Endothelial cell (in vitro differentiated cells): ENCODE measurements at regions not wholly inside any gene's neighbourhood (a gene's known extent, or its start where the extent isn't known, plus 50 kb on each side); places are given as distances from the start of the nearest gene placed in this dataset.
"Not testable (repeated sequence)": the region's sequence is repeated elsewhere in the genome, so short reads cannot be mapped to it uniquely, and the experiment has no call there.

Experiments used
- DNase-seq: peaks from one replicate; pipeline ENCODE4 v3.0.0; 2021; ENCODE audit warnings: low spot score
- H3K27ac Mint-ChIP-seq: one replicate; pipeline ENCODE4 v1.8.0; 2021; ENCODE audit warnings: mixed read lengths, inconsistent platforms; ENCODE audit not compliant: unreplicated experiment
- H3K27me3 Mint-ChIP-seq: one replicate; pipeline ENCODE4 v1.8.0; 2021; ENCODE audit warnings: mild to moderate bottlenecking, moderate library complexity, mixed read lengths, inconsistent platforms; ENCODE audit not compliant: unreplicated experiment
- H3K36me3 Mint-ChIP-seq: one replicate; pipeline ENCODE4 v1.8.0; 2021; ENCODE audit warnings: mild to moderate bottlenecking, low read depth, mixed read lengths, inconsistent platforms; ENCODE audit not compliant: unreplicated experiment
- H3K4me1 Mint-ChIP-seq: one replicate; pipeline ENCODE4 v1.8.0; 2021; ENCODE audit warnings: mild to moderate bottlenecking, mixed read lengths, inconsistent platforms; ENCODE audit not compliant: unreplicated experiment
- H3K4me3 Mint-ChIP-seq: one replicate; pipeline ENCODE4 v1.8.0; 2021; ENCODE audit warnings: mild to moderate bottlenecking, mixed read lengths, inconsistent platforms; ENCODE audit not compliant: unreplicated experiment
- H3K9me3 Mint-ChIP-seq: one replicate; pipeline ENCODE4 v1.8.0; 2021; ENCODE audit warnings: mixed read lengths, inconsistent platforms; ENCODE audit not compliant: unreplicated experiment
- TF ChIP-seq, protein P1 (sequence below): fragments of 200-600 bp; sonication (generic); IDR thresholded peaks from one replicate; pipeline ENCODE4 v1.5.0; 2021; ENCODE audit warnings: antibody characterized with exemption; ENCODE audit not compliant: unreplicated experiment

DNA sequence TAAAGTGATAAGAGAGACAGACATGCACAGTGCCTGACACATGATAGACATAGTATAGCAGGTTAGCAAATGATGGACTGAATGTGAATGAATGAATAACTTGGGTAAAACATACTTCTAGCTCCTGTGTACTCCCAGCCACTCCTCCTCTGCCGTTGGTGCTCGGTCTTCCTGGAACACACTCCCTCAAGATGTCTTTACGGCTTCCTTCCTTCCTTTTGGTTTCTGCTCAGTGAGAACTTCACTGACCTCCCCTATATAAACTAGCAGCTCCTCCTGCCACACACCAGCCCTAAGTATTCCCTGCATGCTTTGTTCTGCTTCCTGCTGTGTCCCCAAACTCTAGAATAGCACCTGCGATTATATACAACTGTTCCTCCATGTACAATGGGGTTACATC is 50.2 kb downstream of the RAD54L2 start:
- TF ChIP-seq, protein P1, sequence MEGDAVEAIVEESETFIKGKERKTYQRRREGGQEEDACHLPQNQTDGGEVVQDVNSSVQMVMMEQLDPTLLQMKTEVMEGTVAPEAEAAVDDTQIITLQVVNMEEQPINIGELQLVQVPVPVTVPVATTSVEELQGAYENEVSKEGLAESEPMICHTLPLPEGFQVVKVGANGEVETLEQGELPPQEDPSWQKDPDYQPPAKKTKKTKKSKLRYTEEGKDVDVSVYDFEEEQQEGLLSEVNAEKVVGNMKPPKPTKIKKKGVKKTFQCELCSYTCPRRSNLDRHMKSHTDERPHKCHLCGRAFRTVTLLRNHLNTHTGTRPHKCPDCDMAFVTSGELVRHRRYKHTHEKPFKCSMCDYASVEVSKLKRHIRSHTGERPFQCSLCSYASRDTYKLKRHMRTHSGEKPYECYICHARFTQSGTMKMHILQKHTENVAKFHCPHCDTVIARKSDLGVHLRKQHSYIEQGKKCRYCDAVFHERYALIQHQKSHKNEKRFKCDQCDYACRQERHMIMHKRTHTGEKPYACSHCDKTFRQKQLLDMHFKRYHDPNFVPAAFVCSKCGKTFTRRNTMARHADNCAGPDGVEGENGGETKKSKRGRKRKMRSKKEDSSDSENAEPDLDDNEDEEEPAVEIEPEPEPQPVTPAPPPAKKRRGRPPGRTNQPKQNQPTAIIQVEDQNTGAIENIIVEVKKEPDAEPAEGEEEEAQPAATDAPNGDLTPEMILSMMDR = no peak
- peak overlapping the region; percentile 40 for H3K4me3 Mint-ChIP-seq
- peaks cover 2% of the 10 kb centered on the region for H3K27me3 Mint-ChIP-seq
- no peaks in the 10 kb centered on the region for H3K9me3 Mint-ChIP-seq
- peak overlapping the region; percentile 79 for H3K27ac Mint-ChIP-seq
- peak; percentile 5 for DNase-seq
- H3K36me3 Mint-ChIP-seq = peaks cover 10% of the 10 kb centered on the region
- H3K4me1 Mint-ChIP-seq = peaks cover 16% of the 10 kb centered on the region

DNA sequence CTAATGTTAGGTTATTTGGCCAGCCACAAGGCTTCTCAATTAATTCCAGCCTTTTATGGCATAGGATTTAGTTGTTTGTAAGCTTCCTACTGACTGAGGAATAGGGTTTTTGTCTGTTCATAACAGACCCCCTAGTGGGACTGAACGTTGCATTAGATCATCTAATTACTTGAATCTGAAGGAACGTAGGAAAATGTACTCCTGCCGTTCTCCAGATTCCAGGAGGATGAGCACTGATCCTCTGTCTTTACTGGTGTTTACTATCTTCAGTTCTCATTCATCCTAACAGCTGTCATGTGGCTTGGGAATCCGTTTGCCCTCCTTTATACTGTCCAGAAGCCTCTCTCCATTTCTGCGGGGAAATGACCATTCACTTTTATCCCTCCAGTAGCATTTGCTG is 52.7 kb downstream of the RAD54L2 start:
- H3K9me3 Mint-ChIP-seq = no peaks in the 10 kb centered on the region
- H3K4me1 Mint-ChIP-seq = peaks cover 9% of the 10 kb centered on the region
- peaks cover 2% of the 10 kb centered on the region for H3K27me3 Mint-ChIP-seq
- TF ChIP-seq, protein P1 = no peak
- H3K36me3 Mint-ChIP-seq = peaks cover 13% of the 10 kb centered on the region
- H3K27ac Mint-ChIP-seq = no peak overlapping the region
- no peak for DNase-seq
- no peak overlapping the region for H3K4me3 Mint-ChIP-seq

DNA sequence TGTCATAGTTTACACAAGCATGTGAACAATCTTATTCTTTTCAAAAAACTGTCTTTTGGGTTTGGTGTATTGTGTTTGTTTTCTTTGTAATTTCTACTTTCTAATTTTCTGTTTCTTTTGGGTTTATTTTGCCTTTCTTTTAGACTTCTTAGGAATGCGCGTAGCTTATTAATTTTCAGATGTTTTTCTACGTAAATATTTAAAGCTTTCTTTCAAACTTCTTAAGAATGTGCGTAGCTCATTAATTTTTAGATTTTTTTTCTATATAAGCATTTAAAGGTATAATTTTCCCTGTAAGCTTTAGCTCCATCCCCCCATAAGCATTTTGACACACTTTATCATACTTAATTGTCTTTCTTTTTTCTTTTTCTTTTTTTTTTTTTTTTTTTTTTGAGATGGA is 55.2 kb downstream of the RAD54L2 start:
- Mint-ChIP-seq H3K36me3 (peaks cover 13% of the 10 kb centered on the region), H3K27ac (no peak overlapping the region), H3K9me3 (no peaks in the 10 kb centered on the region), H3K4me1 (peaks cover 7% of the 10 kb centered on the region), H3K27me3 (peaks cover under 1% of the 10 kb centered on the region), H3K4me3 (no peak overlapping the region)
- TF ChIP-seq, protein P1 = no peak
- DNase-seq = no peak

DNA sequence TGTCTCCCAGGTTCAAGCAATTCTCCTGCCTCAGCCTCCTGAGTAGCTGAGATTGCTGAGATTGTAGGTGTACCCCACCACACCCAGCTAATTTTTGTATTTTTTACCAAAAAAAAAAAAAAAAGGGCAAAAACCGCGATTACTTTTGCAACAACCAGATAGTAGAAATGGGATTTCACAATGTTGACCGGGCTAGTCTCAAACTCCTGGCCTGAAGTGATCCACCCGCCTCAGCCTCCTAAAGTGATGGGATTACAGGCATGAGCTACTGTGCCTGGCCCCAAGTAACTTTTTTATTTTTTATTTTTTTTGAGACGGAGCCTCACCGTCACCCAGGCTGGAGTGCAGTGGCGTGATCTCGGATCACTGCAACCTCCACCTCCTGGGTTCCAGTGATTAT is 61.1 kb downstream of the RAD54L2 start:
- H3K4me3 Mint-ChIP-seq, H3K27me3 Mint-ChIP-seq, H3K9me3 Mint-ChIP-seq, H3K4me1 Mint-ChIP-seq, DNase-seq, H3K36me3 Mint-ChIP-seq, H3K27ac Mint-ChIP-seq: not testable (repeated sequence)

DNA sequence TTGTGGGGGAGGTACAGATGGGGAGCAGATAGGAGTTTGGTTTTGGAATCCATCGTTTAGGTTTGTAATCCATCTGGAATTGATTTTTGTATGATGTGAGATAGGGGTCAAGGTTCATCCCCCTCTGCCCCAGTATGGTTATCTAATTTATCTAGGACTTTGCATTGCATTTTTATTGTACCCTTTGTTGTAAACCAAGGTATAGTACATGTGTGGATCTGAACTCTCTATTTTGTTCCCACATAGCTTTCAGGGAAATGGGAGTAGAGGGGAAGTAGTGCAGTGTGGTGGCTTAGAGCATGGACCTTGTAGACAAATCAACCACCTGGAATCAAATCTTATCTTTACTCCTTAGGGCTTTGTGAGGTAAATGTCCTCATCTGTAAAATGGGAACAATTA is 65.7 kb downstream of the RAD54L2 start:
- Mint-ChIP-seq H3K27ac (no peak overlapping the region), H3K27me3 (peaks cover 2% of the 10 kb centered on the region), H3K4me3 (no peak overlapping the region), H3K36me3 (peaks cover 19% of the 10 kb centered on the region), H3K9me3 (no peaks in the 10 kb centered on the region), H3K4me1 (peaks cover 4% of the 10 kb centered on the region)
- no peak for DNase-seq
- TF ChIP-seq, protein P1 = no peak

DNA sequence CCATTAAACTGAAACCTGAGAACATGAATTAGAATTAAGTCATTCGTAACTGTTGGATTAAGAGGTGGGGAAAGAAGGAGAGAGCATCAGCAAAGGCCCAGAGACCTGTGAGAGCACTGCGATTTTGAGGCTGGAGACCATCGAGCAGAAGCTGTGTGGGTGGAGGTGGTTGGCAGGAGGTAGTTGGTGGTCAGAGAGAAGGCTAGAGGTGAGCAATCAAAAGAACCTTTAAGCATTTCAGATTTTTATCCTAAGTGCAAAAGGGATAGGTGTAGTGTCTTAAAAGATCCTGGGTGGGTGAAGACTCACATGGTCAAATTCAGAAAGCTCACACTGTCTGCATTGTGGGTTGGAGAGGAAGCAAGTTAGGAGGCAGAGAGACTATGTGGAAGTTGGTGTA is 65.1 kb upstream of the TEX264 start:
- H3K4me1 Mint-ChIP-seq = peaks cover 4% of the 10 kb centered on the region
- TF ChIP-seq, protein P1 = no peak
- H3K27me3 Mint-ChIP-seq = peaks cover 2% of the 10 kb centered on the region
- H3K27ac Mint-ChIP-seq = no peak overlapping the region
- no peaks in the 10 kb centered on the region for H3K9me3 Mint-ChIP-seq
- DNase-seq = no peak
- H3K36me3 Mint-ChIP-seq = peaks cover 25% of the 10 kb centered on the region
- H3K4me3 Mint-ChIP-seq = no peak overlapping the region

DNA sequence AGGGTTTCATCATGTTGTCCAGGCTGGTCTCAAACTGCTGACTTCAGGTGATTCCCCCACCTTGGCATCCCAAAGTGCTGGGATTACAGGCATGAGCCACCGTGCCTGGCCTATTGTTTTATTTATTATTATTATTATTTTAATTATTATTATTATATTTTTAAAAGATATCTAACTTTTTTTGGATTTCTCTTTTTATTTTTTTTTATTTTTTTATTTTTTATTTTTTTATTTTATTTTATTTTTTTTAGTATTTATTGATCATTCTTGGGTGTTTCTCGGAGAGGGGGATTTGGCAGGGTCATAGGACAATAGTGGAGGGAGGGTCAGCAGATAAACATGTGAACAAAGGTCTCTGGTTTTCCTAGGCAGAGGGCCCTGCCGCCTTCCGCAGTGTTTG is 64.2 kb upstream of the TEX264 start:
- not testable (repeated sequence) for H3K9me3 Mint-ChIP-seq, H3K4me3 Mint-ChIP-seq, H3K27ac Mint-ChIP-seq, H3K27me3 Mint-ChIP-seq, H3K4me1 Mint-ChIP-seq, DNase-seq
- peaks cover 25% of the 10 kb centered on the region for H3K36me3 Mint-ChIP-seq
